ENCODE measurements at regions not wholly inside any gene's neighbourhood (a gene's known extent, or its start where the extent isn't known, plus 50 kb on each side); places are given as distances from the start of the nearest gene placed in this dataset.
A peak's percentile ranks its signal among the peaks of the same experiment; 100 is the strongest.
"Not testable (repeated sequence)": the region's sequence is repeated elsewhere in the genome, so short reads cannot be mapped to it uniquely, and the experiment has no call there.

DNA sequence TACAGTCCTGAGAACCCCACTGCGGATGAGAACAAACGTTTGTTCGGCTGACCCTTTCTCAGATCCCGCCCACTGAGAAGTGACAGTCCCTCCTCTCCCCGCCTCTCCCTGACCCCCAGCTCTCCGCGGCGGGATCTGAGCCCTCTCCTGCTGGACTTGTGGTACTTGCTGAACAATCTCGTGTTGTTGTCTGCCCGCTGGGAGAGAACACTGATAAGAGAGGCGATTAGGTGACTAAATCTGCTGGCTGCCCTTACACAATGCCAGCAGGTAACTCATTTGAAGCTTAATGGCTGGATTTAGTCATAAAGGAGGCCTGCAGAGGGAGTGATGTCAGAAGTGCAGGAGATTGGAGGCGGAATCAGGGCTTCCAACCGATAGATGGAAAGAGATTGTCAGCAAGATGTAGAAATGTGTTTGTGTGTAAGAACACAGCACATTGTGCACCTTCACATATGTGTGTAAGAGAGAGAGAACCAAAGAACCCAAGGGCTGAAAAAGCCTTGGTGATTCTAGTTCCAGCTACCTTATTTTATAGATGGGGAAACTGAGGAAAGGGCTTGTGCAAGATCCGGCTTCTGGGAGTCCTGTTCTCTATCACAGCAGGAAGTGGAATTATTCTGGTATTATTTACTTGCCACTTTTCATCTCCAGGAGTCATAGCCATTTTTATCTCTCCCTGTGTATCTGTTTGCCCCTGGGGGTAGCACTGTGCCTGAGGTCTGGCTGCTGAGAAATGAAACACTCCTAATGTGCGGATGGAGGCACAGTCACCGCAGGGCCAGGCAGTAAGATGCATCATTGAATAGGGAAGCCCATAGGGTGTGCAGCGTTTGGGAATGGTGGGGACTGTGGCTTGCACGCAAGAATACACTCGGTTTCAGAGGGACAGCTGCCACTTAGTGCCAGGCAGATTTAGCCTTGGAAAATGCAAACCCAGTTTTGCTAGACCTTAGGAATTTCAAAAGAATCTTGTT lies 203.7 kb upstream of the MSX2 start:
- no peak for DNase-seq (ENCODE audit: low read depth in 2 of 2)

DNA sequence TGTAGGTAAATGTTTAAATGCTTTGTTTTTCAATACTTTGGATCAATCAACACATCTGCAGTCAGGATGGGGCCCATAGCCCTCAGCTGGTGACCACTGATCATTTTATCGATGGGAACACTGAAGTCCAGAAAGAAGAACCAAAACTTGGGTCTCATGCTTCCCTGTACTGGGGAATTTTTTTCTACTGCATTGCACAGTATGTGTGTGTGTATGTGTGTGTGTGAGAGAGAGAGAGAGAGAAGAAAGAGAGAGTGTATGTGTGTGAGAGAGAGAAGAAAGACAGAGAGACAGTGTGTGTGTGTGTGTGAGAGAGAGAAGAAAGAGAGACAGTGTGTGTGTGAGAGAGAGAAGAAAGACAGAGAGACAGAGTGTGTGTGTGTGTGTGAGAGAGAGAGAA lies 202.9 kb upstream of the MSX2 start:
- no peak for DNase-seq (ENCODE audit: low read depth in 2 of 2)

DNA sequence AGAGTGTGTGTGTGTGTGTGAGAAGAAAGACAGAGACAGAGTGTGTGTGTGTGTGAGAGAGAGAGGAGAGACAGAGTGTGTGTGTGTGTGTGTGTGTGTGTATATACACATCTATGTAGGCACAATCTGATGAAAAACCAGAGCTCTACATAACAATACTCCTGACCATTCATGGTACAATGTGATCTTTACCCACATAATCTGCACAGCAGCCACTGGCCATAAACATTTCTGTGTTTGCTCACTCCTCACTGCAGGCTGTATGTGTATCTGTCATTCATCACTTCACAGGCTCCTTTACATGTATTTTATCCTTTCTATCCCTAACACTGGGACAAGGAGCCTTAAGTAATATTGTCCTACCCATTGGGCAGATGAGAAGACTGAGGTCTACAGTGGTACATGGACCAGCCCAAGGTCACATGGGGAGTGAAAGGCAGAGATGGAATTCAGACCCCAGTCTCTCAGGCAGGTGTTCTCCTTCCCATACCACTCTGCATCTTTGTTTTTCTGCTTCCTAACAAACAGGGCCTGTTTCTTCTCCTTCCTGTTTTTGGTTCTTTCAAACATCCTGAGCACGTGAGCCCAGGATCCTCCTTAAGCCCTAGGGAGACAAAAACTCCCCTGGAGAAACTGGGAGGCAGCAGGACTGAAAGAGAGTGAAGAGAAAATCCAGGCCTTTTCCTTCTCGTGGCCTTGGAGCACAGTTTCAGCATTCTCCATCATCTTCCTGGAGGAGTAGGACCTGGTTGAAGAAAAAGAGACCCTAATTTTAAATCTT lies 201.7 kb upstream of the MSX2 start:
- DNase-seq (ENCODE audit: low read depth in 2 of 2) = no peak

DNA sequence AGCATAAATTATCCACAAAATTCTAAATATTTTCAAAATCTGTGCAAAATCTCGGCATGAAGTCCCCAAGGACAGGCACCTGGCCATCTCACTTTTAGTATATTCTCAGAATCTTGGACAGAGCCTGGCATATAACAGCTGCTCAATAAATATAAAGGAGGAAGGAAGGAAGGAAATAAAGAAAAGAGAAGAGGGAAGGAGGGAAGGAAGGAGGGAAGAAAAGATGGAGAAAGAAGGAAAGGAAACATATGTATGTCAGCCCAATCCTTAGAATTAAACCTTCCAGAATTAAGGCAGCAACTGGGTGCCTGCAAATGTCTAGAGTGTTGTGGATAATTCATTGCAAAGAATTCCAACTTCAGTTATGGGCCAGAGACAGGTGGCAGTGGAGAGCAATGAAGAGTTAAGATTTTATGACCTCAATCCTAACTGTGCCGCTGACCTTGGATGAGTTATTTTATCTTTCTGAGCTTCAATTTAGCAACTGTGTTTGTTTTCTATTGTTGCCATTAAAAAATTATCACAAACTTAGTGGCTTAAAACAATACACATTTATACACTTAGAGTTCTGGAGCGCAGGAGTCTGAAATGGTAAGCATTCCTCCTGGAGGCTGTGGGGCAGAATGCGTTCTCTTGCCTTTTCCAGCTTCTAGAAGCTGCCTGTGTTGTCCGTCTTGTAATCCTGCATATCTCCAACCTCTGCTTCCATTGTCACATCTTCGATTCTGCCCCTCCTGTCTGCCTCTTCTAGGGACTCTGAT lies 200.9 kb upstream of the MSX2 start:
- no peak for DNase-seq (ENCODE audit: low read depth in 2 of 2)

DNA sequence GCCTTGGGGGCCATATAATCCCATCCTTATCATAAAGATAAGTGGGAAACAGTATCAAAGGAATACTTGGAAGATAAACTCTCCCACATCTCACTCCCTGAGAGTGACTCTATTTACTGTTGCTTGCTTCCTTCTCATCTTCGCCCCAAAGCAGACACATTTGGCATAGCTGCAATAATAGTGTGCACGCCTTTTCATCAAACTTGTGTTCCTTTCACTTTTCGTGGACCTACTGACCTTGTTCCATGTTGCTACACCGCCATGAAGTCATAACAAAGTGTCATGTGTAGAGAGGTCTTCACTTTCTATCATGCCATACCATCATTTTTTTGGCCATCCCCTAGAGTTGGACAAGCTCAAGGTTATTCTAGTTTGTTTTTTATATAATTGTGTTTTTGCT lies 200.0 kb upstream of the MSX2 start:
- DNase-seq (ENCODE audit: low read depth in 2 of 2) = no peak

DNA sequence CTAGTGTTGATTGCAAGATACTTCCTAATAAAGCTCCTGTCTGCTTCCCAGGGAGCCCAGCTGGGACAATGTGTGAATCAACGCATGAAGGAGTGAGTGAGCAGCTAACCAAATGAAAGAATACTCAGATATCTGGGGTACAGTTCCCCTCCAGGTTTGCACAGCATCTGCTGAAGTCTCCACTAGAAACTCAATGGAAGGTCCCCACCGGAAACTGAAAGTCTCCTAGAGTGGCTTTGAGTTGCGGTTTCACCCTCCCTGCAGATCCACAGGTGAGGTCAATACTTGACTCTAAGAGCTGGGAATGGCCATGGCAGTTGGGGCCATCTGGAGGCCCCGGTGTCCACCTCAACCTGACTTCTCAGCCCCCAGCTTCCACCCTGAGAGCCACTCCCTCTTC lies 198.2 kb upstream of the MSX2 start:
- no peak for DNase-seq (ENCODE audit: low read depth in 2 of 2)

DNA sequence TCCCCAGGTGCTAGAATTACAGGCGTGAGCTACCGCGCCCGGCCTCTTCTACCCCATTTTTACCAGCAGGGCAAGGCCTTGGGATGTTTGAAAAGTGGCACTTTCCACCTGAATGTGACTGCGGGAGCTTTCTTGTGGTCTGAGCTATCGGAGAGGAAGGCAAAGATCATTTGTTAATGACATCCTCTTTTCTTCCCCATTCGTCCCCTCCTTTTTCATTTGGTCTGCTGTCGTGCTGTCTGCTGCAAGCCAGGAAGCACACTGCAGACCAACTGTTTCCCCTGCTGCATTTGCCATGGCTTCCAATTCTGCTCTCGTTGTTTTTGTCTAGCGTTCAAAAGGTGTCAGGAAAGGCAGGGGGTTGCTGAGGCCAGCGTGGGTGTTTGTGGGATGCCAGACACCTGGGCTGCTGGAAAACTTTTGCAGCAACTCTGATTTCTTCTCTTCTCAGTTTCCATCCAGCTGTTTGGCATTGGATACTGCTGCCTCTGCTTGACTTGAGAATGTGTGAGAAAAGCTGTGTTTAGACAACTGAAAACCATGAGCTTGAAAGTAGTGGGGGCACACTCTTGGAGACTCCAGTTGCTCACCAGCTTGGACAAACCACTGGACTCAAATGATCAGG lies 196.4 kb upstream of the MSX2 start:
- no peak for DNase-seq (ENCODE audit: low read depth in 2 of 2)

DNA sequence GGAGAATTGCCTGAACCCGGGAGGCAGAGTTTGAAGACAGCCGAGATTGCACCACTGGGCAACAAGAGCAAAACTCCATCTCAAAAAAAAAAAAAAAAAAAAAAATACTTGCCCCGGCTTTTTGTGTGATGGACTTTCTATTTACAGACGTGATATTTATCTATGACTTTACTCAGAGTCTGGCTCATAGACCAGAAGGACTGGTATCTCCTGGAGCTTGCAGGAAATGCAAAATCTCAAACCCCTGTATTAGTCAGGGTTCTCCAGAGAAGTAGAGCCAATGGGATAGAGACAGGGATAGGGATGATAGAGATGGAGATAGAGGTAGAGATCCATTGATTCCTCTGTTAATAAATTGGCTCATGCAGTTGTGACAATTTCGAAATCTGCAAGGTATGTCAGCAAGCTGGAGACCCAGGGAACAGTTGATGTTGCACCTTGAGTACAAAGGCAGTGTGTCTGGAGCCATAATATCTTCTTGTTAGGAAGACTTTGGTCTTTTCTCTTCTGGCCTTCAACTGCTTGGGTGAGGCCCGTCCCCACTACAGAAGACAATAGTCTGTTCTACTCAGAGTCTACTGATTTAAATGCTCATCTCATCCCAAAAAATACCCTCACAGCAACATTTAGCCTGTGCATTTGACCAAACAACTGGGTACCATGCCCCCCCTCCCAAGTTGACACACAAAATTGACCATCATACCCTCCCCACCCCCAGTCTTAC lies 195.4 kb upstream of the MSX2 start:
- DNase-seq (ENCODE audit: low read depth in 2 of 2) = no peak

DNA sequence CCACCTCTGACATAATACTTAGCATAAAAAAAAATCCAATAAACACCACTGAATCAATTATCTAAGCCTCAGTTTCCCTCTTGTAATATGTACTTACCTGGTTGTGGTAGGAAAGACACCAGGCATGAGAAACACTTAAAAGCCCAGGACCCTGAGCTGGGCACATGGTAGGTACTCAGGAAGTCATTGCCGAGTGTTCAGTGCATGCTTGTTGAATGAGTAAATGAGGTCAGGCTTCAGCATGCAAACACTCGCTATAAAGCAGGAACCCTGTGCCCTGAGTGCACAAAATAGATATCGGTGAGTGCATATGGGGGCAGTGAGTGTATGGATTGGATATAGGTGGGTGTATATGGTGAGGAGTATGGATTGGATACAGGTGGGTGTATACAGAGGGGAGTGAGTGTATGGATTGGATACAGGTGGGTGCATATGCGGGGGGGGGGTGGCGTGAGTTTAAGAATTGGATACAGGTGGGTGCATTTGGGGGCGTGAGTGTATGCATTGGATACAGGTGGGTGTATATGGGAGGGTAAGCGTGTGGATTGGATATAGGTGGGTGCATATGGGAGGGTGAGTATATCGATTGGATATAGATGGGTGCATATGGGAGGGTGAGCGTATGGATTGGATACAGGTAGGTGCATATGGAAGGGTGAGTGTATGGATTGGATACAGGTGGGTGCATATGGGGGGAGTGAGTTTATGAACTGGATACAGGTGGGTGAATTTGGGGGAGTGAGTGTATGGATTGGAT lies 194.3 kb upstream of the MSX2 start:
- no peak for DNase-seq (ENCODE audit: low read depth in 2 of 2)

DNA sequence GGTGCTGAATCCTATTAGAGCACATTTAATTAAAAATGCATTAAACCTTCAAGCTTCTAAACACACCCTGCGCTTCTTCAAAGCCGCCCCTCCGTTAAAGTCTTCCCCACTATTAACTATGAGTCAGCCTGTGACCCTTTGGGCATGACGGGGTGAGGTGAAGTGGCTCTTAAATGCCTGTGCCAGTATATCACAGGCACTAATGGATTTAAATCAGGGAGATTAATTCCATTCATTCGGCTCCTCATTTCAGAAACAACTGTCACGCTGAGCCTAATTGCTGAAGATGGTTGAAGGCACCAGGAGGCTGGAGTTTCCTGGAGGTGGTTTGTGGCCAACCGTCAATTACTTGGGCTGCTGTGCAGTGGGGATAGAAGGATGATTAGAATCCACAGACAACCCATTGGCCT lies 192.6 kb upstream of the MSX2 start:
- DNase-seq (ENCODE audit: low read depth in 2 of 2) = no peak

DNA sequence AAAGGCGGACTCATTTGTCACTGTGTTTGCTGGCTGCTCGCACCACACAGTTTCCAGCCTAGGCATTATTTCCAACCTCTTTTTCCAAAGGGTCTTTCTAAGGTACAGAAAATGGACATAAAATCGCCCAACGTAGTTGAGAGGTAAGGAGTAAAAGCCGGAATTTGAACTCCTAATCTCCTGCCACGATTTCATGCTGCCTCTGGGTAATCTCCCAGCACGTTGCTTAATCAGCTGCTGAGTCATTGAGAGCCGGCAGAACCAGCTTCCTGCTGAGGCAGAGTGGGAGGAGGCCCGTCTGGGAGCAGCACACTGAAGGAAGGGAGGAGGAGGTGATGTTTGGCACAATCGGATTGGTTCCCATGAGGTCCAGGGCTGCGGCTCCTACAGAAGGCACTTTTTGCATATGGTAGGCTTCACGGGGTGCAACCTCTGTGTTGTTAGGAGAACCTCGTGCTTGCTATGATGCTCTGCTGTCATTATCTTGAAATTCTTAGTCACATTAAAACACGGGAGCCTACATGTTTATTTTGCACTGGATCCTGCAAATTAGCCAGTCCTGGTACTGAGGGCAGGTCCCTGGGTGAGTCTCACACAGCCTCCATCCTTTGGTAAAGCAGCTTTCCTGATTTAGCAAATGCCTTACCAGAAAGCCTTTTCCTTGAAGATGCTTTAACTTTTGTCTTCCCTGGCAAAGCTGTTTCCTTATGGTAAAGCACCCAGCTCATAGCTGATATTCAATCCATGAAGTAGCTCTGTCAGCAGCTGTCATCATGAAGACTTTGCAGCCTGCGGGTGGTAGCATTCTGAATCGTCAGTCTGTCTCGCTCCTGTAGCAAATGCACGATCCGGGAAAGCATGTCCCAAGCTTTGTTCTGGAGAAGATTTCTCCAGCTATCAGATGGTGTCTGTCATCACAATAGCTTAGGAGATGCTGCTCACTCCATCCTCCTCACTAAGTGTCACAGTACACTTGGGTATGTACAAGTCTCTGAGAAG lies 191.6 kb upstream of the MSX2 start:
- peak; percentile 79 to 80 for DNase-seq (ENCODE audit: low read depth in 2 of 2)

DNA sequence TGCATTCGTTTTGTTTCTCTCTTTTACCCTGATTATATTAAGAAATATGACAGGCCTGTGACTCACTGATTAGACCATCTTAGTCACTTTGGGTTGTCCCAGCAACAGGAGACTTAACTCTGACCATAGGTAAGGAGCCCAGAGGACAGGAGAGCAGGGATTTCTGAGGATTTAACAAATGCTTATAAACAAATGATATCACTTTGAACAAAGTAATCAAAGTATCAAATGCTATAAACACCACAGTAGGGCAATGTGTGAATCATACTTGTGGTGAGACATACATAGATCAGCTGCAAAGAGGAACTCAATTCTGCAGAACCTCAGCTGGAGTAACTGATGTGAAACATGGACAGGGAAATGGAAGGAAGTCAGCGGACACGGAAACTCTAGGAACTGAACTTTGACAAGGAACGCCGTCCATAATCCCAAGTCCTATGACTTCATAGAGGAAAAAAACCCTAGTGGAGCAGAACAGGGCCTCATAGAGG lies 190.6 kb upstream of the MSX2 start:
- peak; percentile 32 to 34 for DNase-seq (ENCODE audit: low read depth in 2 of 2)

DNA sequence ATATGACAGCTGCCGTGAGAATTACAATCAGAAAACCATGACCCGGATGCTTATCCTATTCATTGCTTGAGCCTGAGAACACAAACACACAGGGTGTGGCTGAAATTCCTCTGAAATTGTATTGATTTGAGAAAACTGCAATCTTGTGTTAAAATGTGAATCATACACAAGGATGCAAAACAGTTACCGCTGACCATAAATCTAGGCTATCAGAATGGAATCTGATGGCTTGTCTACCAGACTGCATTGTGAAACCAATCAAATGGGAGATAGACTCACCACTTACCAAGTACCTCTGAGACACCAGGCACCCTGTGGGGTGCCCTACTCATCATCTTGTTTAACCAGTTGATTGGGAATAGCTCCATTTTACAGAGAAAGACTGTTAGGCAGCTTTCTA lies 188.7 kb upstream of the MSX2 start:
- no peak for DNase-seq (ENCODE audit: low read depth in 2 of 2)

DNA sequence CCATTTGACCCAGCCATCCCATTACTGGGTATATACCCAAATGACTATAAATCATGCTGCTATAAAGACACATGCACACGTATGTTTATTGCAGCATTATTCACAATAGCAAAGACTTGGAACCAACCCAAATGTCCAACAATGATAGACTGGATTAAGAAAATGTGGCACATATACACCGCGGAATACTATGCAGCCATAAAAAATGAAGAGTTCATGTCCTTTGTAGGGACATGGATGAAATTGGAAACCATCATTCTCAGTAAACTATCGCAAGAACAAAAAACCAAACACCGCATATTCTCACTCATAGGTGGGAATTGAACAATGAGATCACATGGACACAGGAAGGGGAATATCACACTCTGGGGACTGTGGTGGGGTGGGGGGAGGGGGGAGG lies 184.6 kb upstream of the MSX2 start:
- DNase-seq (ENCODE audit: low read depth in 2 of 2) = not testable (repeated sequence)

DNA sequence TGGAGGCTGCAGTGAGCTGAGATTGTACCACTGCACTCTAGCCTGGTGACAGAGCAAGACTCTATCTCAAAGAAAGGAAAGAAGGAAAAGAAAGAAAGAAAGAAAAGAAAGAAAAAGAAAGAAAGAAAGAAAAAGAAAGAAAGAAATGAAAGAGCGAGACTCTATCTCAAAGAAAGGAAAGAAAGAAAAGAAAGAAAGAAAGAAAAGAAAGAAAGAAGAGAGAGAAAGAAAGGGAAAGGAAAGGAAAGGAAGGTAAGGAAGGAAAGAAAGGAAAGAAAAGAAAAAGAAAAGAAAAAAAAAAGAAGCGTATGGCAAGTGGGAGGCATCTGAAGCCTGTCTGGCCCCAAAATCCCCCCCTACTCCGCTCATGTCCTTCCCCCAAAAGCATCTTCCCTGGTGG lies 182.3 kb upstream of the MSX2 start:
- no peak for DNase-seq (ENCODE audit: low read depth in 2 of 2)

DNA sequence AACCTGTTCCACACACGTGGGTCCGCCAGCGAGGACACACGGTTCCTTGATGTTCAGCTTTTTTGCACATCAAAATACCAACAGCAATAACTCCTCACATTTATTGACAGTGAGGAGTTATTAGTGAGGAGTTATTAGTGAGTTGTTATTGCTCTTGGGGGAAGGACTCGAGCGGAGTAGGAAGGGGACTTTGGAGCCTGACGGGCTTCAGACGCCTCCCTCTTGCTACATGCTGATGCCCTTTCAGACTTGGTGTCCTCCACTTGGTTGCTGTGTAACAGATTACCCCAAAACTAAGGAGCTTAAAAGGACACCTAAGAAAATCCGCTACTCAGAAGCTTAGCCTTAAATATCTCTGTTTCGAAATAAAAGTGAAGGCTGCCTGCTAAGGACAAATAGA lies 181.9 kb upstream of the MSX2 start:
- DNase-seq (ENCODE audit: low read depth in 2 of 2) = no peak

DNA sequence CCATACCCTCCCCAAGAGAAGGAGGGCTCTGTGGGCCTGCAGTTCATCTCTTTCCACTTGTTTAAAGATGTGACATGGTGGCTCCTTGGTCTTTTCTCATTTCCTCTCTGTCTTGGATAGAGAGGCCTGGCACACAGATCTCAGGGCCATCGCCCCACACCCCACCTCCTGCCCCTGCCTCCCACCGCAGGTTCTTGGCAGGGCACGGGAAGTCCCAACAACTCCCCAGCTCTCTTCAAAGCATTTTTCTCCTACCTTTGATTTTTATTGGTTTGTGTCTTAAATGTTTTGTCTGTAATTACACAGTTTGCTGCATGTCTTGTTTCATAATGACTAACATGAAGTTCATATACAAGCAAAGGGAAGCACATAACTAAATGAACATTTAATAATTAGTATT lies 178.5 kb upstream of the MSX2 start:
- no peak for DNase-seq (ENCODE audit: low read depth in 2 of 2)

DNA sequence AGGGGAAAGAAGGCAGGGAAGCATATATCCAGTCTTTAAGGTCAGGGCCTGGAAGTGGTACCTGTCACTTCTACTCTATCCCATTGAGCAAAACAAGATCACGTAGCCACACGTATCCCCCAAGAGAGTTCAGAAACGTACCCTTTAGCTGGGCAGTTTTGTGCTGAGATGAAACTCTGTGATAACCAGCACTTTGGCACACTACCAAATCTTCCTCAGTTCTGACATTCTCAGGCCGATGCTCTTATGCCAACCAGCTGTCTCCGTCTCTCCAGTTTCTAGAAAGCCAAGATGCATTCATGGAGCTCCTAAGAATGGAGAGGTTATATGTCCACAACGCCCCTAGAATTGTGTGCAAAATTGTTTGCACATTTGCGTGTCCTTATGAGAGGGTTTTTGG lies 176.6 kb upstream of the MSX2 start:
- no peak for DNase-seq (ENCODE audit: low read depth in 2 of 2)

DNA sequence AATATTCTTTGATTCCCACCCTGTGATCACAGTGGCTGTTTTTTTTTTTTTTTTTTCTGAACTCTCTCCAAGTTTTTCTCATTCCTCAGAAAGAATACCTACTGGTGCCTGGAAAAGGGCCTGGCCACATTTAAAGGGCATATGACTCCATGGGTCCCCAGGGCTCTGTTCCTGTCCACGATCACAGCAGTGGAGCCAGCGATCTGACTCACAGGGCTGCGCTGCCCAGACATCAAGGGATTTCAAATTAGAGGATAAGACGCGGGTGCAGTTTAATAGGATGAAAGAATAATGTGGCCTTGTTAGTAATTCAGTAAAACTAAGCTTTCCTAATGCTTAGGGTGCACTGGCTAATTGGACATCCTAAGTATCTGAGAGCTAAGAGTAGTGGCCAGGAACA lies 175.1 kb upstream of the MSX2 start:
- no peak for DNase-seq (ENCODE audit: low read depth in 2 of 2)
